ENCODE measurements at regions not wholly inside any gene's neighbourhood (a gene's known extent, or its start where the extent isn't known, plus 50 kb on each side); places are given as distances from the start of the nearest gene placed in this dataset.

DNA sequence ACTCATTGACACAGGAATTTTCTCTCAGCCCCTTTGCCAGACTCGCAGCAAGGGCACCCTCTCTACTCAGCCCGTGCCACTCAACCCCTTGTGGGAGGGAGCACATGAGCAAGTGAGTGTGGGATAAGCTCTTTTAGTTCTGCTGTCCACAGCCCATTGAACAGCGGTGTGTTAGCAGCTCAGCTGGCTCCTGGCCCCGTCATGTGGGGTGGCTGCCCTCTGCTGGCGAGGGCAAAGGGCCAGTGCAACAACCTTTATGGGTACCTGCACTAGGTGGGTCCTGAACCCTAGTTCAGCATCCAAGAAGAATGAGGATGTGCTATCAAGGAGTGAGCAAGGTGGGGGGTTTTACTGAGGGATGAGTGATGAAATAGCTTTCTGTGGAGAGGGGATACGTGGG lies 85.0 kb upstream of the ZNF81 start:
- Histone ChIP-seq H3K27me3 (peaks cover 0 to 75% of the 10 kb centered on the region in 2 donors), H3K36me3 (no peaks in the 10 kb centered on the region), H3K9me3 (no peaks in the 10 kb centered on the region), H3K4me1 (no peaks in the 10 kb centered on the region), H3K4me3 (no peak overlapping the region), H3K27ac (no peak overlapping the region)
- no peak for DNase-seq (ENCODE audit: low spot score in 2 of 2)
- TF ChIP-seq POLR2A (IDR thresholded peaks at IDR 0.05) (no peak), POLR2AphosphoS5 (IDR thresholded peaks at IDR 0.05) (no peak)
- TF ChIP-seq, protein P1, sequence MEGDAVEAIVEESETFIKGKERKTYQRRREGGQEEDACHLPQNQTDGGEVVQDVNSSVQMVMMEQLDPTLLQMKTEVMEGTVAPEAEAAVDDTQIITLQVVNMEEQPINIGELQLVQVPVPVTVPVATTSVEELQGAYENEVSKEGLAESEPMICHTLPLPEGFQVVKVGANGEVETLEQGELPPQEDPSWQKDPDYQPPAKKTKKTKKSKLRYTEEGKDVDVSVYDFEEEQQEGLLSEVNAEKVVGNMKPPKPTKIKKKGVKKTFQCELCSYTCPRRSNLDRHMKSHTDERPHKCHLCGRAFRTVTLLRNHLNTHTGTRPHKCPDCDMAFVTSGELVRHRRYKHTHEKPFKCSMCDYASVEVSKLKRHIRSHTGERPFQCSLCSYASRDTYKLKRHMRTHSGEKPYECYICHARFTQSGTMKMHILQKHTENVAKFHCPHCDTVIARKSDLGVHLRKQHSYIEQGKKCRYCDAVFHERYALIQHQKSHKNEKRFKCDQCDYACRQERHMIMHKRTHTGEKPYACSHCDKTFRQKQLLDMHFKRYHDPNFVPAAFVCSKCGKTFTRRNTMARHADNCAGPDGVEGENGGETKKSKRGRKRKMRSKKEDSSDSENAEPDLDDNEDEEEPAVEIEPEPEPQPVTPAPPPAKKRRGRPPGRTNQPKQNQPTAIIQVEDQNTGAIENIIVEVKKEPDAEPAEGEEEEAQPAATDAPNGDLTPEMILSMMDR (IDR thresholded peaks at IDR 0.05), result no peak
- intact Hi-C loops (cut with DNase I; ENCODE audit: low total_unique reads), result loop anchor here (5.0 kb wide), 1 partner anchor 219 kb away; no protein-coding TSS in a partner anchor

DNA sequence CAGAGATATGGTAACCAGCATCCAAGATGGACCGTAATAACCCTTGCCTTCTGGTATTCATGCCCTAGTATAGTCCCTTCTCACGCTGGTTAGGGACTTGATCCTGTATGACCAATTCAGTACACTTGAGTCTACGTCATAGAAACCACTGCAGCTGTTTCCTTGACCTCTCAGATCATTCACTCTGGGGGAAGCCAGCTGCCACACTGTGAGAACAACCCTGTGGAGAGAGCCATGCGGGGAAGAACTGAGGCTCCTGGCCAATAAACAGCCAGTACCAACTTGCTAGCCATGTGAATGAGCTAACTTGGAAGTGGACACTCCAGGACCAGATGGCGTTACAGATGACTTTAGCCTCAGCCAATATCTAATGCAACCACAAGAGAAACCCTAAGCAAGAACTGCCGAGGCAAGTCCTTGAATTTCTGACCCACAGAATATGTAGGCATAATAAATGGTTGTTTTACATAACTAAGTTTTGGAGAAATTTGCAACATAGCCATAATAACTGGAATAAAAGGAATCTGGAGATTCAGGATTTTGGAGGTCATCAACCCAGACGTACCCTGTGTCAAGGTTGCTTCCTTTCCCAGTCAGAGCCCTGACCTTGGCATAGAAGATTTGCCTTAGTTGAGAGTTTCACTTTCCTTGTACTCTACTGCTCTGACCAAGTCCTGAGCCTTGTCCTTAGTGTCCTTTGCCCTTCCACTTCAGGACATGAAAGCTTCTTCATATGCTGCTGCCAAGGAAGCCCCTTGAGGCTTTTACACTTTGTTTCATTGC lies 87.3 kb upstream of the ZNF81 start:
- DNase-seq (ENCODE audit: low spot score in 2 of 2), result no peak
- H3K27me3 ChIP-seq, result peaks cover 0 to 79% of the 10 kb centered on the region in 2 donors
- H3K9me3 ChIP-seq, result no peaks in the 10 kb centered on the region
- no peak overlapping the region for H3K4me3 ChIP-seq
- intact Hi-C loops (cut with DNase I; ENCODE audit: low total_unique reads), result no loop called here
- H3K27ac ChIP-seq, result no peak overlapping the region
- no peaks in the 10 kb centered on the region for H3K36me3 ChIP-seq
- H3K4me1 ChIP-seq, result no peaks in the 10 kb centered on the region
- TF ChIP-seq, protein P1 (IDR thresholded peaks at IDR 0.05), result no peak
- TF ChIP-seq POLR2AphosphoS5 (IDR thresholded peaks at IDR 0.05) (no peak), POLR2A (IDR thresholded peaks at IDR 0.05) (no peak)

DNA sequence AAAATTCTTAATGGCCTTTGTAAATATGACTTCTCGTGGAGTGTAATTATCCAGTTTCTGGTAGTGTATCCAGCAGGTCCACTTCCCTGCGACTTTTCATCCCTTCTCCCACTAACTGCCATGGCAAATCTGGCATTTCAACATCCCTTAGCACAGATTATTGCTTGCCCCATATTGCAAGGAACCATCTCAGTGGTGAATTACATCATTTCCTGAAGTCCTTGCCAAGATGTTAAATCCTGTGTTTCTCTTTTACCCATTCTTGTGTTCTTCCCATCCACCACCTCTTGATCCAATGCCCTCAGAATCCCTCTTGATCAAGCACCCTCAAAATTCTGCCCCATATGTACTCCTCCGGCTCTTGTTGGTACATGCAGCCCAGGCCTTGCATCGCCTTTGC lies 88.1 kb upstream of the ZNF81 start:
- no peaks in the 10 kb centered on the region for H3K9me3 ChIP-seq
- H3K27me3 ChIP-seq, result peaks cover 0 to 78% of the 10 kb centered on the region in 2 donors
- H3K4me1 ChIP-seq, result no peaks in the 10 kb centered on the region
- H3K36me3 ChIP-seq, result no peaks in the 10 kb centered on the region
- no peak for DNase-seq (ENCODE audit: low spot score in 2 of 2)
- TF ChIP-seq POLR2AphosphoS5 (IDR thresholded peaks at IDR 0.05), result no peak
- TF ChIP-seq POLR2A (IDR thresholded peaks at IDR 0.05), result no peak
- TF ChIP-seq, protein P1 (IDR thresholded peaks at IDR 0.05), result no peak
- no peak overlapping the region for H3K27ac ChIP-seq
- no peak overlapping the region for H3K4me3 ChIP-seq
- intact Hi-C loops (cut with DNase I; ENCODE audit: low total_unique reads), result no loop called here

DNA sequence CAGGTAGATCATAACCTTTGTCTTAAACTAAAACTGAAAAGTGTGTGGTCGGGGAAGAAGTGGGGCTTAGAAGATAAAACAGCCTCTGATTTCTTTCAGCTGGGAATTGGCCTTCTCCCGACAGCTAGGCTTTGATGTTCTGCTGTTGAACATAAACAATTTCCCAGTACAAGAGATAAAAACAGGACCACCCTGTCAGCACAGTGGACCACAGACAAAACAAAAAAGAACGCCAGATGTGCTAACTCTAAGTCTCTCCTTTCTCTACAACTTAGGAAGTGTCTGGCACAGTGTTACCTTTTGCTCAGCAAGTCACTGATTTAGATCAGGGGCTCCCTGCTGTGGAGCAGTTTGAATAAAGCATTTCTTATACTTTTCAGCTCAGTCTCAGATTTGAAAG lies 87.5 kb upstream of the UXT start:
- Histone ChIP-seq H3K36me3 (no peaks in the 10 kb centered on the region), H3K27me3 (peaks cover 0 to 69% of the 10 kb centered on the region in 2 donors), H3K9me3 (no peaks in the 10 kb centered on the region), H3K4me1 (no peaks in the 10 kb centered on the region), H3K4me3 (no peak overlapping the region), H3K27ac (no peak overlapping the region)
- no peak for DNase-seq (ENCODE audit: low spot score in 2 of 2)
- intact Hi-C loops (cut with DNase I; ENCODE audit: low total_unique reads), result no loop called here
- TF ChIP-seq POLR2A (IDR thresholded peaks at IDR 0.05), result no peak
- no peak for TF ChIP-seq POLR2AphosphoS5 (IDR thresholded peaks at IDR 0.05)
- TF ChIP-seq, protein P1 (IDR thresholded peaks at IDR 0.05), result no peak

DNA sequence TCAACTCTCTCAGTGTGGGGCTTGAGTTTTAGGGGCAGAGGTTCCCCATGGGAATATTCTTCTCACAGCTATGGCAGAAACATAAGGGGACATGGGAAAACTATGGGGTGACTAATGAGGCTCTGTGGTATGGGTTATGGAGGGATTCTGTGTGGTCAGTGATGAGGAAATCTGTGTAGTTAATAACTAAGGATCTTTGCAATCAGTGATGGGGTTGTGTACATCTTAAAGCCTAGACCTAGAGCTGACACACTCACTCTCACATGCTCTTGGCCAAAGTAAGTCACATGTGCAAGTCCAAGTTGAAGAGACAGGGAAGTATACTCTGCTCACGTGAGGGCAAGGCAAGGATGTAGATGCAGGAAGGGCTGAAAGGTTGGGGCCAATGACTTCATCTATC lies 86.4 kb upstream of the UXT start:
- no peaks in the 10 kb centered on the region for H3K36me3 ChIP-seq
- intact Hi-C loops (cut with DNase I; ENCODE audit: low total_unique reads), result no loop called here
- TF ChIP-seq, protein P1 (IDR thresholded peaks at IDR 0.05), result no peak
- TF ChIP-seq POLR2A (IDR thresholded peaks at IDR 0.05) (no peak), POLR2AphosphoS5 (IDR thresholded peaks at IDR 0.05) (no peak)
- H3K27ac ChIP-seq, result no peak overlapping the region
- H3K27me3 ChIP-seq, result peaks cover 0 to 63% of the 10 kb centered on the region in 2 donors
- H3K4me3 ChIP-seq, result no peak overlapping the region
- H3K4me1 ChIP-seq, result no peaks in the 10 kb centered on the region
- DNase-seq (ENCODE audit: low spot score in 2 of 2), result no peak
- H3K9me3 ChIP-seq, result no peaks in the 10 kb centered on the region

Measured in breast epithelium (tissue), 4 donors.